ENCODE measurements at regions not wholly inside any gene's neighbourhood (a gene's known extent, or its start where the extent isn't known, plus 50 kb on each side); places are given as distances from the start of the nearest gene placed in this dataset.

- TF ChIP-seq, protein P1, sequence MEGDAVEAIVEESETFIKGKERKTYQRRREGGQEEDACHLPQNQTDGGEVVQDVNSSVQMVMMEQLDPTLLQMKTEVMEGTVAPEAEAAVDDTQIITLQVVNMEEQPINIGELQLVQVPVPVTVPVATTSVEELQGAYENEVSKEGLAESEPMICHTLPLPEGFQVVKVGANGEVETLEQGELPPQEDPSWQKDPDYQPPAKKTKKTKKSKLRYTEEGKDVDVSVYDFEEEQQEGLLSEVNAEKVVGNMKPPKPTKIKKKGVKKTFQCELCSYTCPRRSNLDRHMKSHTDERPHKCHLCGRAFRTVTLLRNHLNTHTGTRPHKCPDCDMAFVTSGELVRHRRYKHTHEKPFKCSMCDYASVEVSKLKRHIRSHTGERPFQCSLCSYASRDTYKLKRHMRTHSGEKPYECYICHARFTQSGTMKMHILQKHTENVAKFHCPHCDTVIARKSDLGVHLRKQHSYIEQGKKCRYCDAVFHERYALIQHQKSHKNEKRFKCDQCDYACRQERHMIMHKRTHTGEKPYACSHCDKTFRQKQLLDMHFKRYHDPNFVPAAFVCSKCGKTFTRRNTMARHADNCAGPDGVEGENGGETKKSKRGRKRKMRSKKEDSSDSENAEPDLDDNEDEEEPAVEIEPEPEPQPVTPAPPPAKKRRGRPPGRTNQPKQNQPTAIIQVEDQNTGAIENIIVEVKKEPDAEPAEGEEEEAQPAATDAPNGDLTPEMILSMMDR (IDR thresholded peaks at IDR 0.05), result no peak
- no peak for TF ChIP-seq POLR2AphosphoS5 (IDR thresholded peaks at IDR 0.05; ENCODE audit: insufficient read depth in 1 of 2, low read depth in 1 of 2)
These were observed 70.2 kb downstream of the SLC25A47 start for GRCh38 chr14:100393362-100393761.
